ENCODE measurements at regions not wholly inside any gene's neighbourhood (a gene's known extent, or its start where the extent isn't known, plus 50 kb on each side); places are given as distances from the start of the nearest gene placed in this dataset.

GRCh38 chr1:4110888-4111287, 210.8 kb upstream of the C1orf174 start:
- DNase-seq (ENCODE audit: low spot score in 2 of 2) (no peak), FAIRE-seq (no peak)

DNA sequence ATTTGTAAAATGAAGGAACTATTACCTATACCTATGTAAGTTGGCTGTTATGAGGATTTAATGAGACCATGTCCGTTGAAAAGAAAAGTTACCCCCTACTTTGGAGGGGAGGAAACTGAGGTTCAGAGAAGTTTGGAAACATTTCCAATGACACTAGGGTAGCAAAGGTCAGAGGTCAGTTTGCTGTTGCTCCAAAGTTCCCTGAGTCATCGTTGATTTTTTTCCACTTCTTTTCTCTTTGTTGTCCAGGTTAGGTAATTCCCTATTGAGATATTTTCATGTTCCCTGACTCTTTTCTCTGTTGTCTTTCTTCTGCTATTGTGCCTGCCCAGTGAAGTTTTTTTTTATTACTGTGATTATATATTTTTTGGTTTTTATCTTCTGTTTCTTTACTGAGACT, 213.8 kb upstream of the C1orf174 start:
- DNase-seq (ENCODE audit: low spot score in 2 of 2) = no peak
- FAIRE-seq = no peak

DNA sequence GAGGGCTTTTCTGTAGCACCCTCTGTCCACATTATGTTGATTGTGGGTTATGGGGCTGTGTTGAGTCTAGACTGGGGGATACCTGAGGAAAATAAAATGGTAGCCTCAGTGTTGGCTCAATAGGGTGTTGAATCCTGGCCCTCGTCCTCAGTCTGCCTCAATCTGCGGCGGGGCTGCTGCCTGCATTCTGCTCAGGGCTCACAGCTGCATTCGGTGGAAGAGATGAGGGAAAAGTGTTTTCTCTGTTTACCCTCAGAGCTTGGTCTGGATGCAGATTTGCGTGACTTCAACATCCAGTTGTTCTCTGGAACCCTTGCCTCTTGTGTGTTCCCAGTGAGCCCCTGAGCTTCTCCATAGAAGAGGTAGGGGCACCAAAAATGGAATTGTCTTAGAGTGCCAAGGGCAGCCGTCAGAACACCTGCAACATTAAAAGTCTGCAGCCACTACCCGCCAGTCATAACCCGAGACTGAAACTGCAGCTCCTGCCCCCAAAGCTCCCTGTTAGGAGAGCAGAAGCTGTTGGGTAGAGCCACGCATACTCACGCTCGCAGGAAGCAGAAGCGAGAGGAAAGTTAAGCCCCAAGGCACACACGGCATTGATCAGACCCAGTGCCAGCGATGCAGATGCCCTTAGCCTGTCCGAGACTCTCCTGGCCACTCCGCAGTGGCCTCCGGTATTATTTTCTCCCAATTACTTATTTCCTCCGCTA, 215.3 kb upstream of the C1orf174 start:
- FAIRE-seq (no peak), DNase-seq (ENCODE audit: low spot score in 2 of 2) (no peak)

DNA sequence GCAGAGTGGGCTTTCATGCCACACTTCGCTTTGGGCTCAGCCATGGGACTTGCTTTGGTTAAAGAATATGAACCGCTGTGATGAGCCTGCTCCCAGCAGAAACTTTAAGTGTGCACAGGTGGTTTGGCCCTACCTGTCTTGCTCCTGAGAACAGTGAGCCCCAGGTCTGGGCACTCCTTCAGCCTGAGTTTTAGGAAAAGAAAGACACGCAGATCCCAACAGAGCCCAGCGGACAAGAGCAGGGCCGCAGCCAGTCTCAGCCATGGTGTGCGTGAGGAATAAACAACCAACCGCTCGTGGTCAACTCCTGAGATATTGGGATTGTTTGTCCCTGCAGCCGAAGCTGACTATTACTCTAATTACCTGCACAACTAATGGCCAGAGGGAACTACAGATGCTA, 217.1 kb upstream of the C1orf174 start:
- FAIRE-seq = no peak

GRCh38 chr1:4118746-4119515, 218.9 kb upstream of the C1orf174 start:
- DNase-seq (ENCODE audit: low spot score in 2 of 2) = no peak
- FAIRE-seq = no peak

More for the DNA sequence above, 217.1 kb upstream of the C1orf174 start:
- no peak for DNase-seq (ENCODE audit: low spot score in 2 of 2)

DNA sequence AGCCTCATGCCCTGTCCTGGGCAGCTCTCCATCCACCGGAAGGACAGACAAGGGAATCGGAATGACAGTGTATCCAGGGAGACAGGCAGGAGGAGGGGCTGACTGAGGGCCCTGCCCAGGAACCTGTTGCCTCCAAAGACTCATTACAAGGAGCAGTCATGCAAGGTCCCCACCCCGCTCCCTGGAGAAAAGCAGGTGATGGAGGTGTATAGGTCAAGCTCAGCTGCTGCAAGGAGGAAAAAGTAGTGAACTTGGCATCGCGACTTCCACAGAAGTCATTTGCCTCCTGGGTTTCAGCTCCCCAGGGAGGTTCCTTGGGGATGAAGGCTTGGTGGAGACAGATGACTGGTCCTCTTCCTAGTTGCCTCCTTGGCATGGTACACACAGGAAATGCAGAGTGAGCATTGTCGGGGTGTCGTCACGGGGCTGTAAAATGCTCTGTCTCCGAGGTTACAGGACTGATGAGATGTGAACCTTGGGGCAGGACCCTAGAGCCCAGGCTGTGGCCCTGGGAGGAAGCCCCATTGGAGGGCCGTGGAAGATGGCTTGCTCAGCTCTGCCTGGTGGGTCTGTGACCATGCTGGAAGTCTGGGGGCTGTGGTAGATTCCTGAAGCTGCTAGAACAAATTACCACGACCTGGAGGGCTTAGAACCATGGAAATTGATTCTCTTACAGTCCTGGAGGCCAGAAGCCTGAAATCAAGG, 219.6 kb upstream of the C1orf174 start:
- FAIRE-seq (no peak), DNase-seq (ENCODE audit: low spot score in 2 of 2) (no peak)

DNA sequence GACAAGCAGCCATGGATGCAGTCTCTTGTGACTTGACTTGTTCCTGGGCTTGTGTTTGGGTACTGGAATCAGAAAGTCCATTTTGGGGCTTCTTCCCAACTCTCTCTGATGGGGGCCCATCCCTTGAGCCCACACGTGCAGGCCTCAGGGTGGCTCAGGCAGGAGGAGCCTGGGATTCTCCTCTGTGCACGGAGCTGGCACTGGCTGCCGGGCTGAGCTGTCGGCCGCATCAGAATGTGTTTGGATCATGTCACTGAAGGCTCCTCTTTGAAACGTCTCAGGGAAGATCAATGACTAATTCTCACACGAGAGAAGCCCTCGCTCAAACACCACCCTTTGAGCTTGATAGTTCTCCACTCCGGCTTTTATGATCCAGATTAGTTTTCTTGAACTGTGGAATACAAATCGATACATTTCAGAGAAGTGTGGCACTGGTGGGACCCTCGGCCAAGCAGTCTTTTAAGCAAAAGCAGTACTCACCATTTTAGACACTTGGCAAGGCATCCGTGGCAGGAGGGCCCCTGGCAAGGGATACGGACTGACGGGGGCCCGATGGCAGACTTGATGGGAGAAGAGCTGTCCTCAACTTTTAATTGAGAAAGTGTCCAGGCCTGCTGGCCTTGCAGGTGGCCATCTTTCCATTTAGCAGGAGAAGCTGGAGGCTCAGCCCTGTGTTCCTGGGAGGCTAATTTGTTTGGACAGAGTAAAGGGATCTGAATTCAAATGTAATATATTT, 220.7 kb upstream of the C1orf174 start:
- no peak for FAIRE-seq
- no peak for DNase-seq (ENCODE audit: low spot score in 2 of 2)

GRCh38 chr1:4121293-4121684, 221.2 kb upstream of the C1orf174 start:
- DNase-seq (ENCODE audit: low spot score in 2 of 2) = no peak
- FAIRE-seq = no peak

GRCh38 chr1:4121834-4122512, 221.9 kb upstream of the C1orf174 start:
- FAIRE-seq (no peak), DNase-seq (ENCODE audit: low spot score in 2 of 2) (no peak)

DNA sequence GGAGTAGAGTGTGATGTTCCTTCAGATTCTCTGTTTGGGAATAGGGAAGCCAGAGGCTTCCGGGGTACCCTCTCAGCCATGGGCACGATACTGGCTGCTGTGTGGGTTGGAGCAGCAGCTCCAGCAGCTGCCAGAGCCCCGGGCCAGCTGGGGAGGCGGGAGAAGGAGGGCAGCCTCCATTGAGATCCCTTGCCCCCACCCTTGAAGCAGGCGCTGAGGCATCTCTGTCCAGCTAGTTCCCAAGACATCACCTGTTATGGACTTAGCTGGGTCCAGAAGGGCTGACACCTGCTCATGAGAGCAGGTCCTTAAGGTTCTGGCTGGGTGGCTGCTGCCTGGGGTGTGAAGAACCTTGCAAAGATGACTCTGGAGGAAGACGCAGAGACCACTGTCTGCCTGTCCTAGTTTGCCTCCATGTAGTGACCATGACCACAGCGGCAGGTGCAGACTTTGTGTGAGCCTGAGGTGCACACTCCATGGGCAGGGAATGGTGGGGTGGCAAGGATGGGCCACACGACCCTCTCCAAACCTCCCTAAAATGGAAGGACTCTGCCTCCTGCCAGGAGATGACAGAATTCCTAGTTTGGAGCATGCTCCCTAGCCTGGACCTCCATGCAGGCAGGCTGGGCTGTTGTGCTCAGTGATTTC, 222.6 kb upstream of the C1orf174 start:
- FAIRE-seq (no peak), DNase-seq (ENCODE audit: low spot score in 2 of 2) (no peak)

DNA sequence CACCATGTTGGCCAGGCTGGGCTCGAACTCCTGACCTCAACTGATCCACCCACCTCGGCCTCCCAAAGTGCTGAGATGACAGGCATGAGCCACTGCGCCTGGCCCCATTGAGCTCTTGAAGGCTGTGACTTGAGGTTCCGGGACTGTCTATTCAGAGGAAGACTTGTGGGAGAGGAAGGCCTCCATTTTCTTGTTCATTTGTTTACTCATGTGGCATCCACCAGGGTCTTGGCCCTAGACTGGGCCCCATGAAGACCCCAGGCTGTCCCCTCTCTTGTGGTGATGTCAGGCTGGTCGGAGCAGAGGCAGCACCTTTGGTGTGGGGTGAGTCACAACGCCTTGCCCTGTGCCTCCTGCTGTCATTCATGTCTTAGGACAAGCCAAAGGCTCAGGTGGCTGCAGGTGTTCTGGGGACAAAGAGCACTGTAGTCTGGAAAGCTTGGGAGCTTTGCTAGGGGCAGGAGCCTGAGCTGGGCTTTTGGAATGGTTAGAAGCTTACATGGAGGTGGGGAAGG, 224.6 kb upstream of the C1orf174 start:
- DNase-seq (ENCODE audit: low spot score in 2 of 2) = no peak
- no peak for FAIRE-seq

GRCh38 chr1:4126251-4126650, 226.2 kb upstream of the C1orf174 start:
- FAIRE-seq = no peak
- DNase-seq (ENCODE audit: low spot score in 2 of 2) = no peak

DNA sequence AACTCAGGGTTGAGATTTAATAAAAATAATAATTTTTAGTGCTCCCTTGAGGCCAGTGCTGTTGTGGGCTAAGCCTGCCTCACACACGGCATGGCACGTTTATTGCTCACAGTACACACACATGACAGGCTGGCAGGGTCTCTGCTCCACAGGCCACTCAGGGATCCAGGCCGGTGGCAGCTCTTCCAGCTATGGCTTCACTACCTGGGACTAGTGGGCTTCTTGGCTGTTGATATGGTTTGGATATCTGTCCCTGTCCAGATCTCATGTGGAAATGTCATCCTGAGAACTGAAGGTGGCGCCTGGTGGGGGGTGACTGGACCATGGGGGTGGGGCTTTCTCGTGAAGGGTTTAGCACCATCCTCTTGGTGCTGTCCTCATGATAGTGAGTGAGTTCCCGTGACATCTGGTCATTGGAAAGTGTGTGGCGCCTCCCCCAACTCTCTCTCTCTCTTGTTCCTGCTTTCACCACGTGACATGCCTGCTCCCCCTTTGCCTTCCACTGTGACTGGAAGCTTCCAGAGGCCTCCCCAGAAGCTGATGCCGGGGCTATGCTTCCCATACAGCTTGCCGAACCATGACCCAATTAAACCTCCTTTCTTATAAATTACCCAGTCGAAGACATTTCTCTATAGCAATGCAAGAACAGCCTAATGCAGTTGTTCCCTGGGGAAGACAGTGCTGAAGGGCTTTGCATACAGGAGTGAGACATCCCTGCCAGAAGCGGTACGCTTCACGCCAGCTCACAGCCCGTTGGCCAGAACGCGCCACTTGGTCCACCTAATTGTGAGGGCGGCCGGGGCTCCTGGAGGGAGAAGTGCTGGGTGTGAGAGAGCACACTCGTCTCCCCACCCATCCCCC, 226.9 kb upstream of the C1orf174 start:
- FAIRE-seq (no peak), DNase-seq (ENCODE audit: low spot score in 2 of 2) (no peak)

DNA sequence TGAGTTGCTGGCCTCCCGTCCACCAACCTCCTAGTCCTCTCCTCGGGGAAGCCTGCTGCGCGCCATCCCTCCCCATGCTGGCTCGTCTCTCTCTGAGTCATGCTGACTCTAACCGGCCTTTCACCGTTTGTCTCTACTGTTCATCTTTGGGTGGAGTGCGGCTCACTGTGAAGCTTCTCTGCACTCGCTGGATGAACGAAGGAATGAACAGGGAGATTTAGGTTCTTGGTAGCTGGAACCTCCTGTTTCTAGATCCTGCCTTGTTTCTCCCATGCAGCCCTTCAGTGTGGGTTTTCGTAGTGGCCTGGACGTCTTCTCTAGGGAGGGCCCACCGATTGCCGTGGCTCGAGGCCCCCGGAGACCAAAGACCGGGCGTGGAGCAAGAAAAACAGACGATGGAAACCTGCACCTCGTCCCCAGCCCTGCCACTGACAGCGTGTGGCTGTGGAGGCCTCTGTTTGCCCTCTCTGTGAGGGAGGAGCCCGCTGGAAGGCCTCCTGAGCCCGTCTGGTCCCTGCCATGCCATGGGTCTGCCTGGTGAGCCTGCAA, 227.6 kb upstream of the C1orf174 start:
- FAIRE-seq = no peak
- DNase-seq (ENCODE audit: low spot score in 2 of 2) = no peak

DNA sequence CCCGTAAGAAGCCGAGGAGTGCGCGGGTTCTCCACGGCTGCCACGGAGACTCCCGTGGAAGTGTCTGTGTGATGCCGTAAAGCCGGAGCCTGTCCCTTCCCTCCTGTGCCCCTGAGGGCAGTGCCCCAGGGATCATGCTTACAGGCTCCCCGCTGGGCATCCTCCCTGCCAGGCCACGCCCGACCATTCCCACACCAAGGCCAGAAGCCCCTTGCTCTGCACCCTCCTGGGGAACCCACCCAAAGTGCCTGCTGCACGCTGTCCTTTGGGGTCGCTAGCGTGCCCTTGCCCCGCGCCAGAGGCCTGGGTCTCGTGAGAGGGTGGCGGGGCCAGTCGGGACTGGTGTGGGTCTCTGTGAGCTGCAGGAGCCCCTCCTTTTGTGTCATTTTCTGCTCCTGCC, 228.5 kb upstream of the C1orf174 start:
- FAIRE-seq (no peak), DNase-seq (ENCODE audit: low spot score in 2 of 2) (no peak)

DNA sequence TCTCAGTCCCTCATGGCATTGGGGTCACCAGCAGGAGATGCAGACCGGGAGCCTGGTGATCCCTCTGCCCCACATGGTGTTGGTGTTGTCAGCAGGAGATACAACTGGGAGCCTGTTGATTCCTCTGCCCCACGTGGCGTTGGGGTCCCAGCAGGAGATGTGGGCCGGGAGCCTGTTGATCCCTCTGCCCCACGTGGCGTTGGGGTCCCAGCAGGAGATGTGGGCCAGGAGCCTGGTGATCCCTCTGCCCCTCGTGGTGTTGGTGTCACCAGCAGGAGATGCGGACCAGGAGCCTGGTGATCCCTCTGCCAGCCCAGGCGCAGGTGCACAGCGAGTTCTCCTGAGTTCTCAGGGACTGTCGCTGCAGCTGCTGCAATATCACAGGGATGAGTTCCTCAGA, 229.6 kb upstream of the C1orf174 start:
- no peak for FAIRE-seq

GRCh38 chr1:4130096-4130495, 230.0 kb upstream of the C1orf174 start:
- no peak for FAIRE-seq

More for the DNA sequence above, 229.6 kb upstream of the C1orf174 start:
- no peak for DNase-seq (ENCODE audit: low spot score in 2 of 2)

GRCh38 chr1:4131734-4132133, 231.7 kb upstream of the C1orf174 start:
- DNase-seq (ENCODE audit: low spot score in 2 of 2) = no peak
- FAIRE-seq = no peak

More at GRCh38 chr1:4130096-4130495, 230.0 kb upstream of the C1orf174 start:
- no peak for DNase-seq (ENCODE audit: low spot score in 2 of 2)
